Adrenal gland (tissue), 5 donors: ENCODE measurements at regions not wholly inside any gene's neighbourhood (a gene's known extent, or its start where the extent isn't known, plus 50 kb on each side); places are given as distances from the start of the nearest gene placed in this dataset.

ENCODE experiments used
- POLR2A ChIP-seq, 2 donors: fragments of 450-650 bp; IDR thresholded peaks; one replicate each; pipeline ENCODE4 v1.6.1; 2017; ENCODE audit warnings: antibody characterized with exemption in 2 of 2, mild to moderate bottlenecking in 2 of 2, moderate library complexity in 1 of 2
- TF ChIP-seq, protein P1 (sequence below), 6 experiments: fragments of 450-650 bp in 4 of 6; fragments of 200-600 bp in 2 of 6; sonication (generic) in 1 of 6; IDR thresholded peaks; 1 replicate in 5 of 6; 2 replicates in 1 of 6; pipeline versions ENCODE4 v1.5.1 to v1.8.0; 2016 to 2021; ENCODE audit warnings: antibody characterized with exemption in 6 of 6, mild to moderate bottlenecking in 2 of 6, moderate library complexity in 1 of 6
- donor health status: DM: no; HTN: no; CAD: no.

DNA sequence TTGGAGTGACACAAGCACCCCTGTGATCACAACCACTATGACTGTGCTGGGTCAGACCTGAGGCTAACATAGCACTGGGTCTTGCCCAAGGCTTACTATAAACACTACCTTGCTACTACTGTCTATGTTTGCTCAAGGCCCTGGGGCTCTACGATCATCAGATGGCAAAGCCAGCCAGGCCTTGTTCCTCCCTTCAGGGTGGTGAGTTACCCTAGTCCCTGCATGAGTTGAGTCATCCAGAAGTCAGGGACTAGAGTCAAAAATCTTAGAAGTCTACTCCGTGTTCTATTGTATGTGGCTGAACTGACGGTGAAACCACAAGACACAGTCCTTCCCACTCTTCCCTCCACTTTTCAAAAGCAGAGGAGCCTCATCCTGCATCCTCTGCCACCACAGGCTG lies 551.2 kb upstream of the FSIP2 start:
- TF ChIP-seq, protein P1, sequence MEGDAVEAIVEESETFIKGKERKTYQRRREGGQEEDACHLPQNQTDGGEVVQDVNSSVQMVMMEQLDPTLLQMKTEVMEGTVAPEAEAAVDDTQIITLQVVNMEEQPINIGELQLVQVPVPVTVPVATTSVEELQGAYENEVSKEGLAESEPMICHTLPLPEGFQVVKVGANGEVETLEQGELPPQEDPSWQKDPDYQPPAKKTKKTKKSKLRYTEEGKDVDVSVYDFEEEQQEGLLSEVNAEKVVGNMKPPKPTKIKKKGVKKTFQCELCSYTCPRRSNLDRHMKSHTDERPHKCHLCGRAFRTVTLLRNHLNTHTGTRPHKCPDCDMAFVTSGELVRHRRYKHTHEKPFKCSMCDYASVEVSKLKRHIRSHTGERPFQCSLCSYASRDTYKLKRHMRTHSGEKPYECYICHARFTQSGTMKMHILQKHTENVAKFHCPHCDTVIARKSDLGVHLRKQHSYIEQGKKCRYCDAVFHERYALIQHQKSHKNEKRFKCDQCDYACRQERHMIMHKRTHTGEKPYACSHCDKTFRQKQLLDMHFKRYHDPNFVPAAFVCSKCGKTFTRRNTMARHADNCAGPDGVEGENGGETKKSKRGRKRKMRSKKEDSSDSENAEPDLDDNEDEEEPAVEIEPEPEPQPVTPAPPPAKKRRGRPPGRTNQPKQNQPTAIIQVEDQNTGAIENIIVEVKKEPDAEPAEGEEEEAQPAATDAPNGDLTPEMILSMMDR (IDR thresholded peaks at IDR 0.05), result no peak
- no peak for TF ChIP-seq POLR2A (IDR thresholded peaks at IDR 0.05)
